ENCODE measurements at regions not wholly inside any gene's neighbourhood (a gene's known extent, or its start where the extent isn't known, plus 50 kb on each side); places are given as distances from the start of the nearest gene placed in this dataset.

DNA sequence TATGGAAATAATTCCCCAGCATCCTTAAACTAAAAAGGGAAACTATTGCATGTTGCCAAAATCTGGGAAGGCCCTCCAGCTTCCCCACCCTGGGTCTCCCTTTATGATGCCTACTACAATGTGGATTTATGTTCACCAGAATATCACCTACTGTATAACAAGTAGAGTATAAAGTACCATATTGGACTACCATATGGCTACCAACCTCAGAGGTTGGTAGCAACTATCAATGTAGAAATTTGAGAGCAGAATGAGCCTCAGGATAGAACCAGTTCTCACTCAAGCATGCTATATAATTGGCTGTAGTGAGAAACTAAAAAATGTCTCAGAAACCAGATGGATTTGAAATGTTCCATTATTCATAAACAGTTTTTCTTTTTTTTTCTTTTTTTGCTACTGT is 918.4 kb downstream of the MCTP2 start:
- TF ChIP-seq, protein P1, sequence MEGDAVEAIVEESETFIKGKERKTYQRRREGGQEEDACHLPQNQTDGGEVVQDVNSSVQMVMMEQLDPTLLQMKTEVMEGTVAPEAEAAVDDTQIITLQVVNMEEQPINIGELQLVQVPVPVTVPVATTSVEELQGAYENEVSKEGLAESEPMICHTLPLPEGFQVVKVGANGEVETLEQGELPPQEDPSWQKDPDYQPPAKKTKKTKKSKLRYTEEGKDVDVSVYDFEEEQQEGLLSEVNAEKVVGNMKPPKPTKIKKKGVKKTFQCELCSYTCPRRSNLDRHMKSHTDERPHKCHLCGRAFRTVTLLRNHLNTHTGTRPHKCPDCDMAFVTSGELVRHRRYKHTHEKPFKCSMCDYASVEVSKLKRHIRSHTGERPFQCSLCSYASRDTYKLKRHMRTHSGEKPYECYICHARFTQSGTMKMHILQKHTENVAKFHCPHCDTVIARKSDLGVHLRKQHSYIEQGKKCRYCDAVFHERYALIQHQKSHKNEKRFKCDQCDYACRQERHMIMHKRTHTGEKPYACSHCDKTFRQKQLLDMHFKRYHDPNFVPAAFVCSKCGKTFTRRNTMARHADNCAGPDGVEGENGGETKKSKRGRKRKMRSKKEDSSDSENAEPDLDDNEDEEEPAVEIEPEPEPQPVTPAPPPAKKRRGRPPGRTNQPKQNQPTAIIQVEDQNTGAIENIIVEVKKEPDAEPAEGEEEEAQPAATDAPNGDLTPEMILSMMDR (IDR thresholded peaks at IDR 0.05; ENCODE audit: borderline replicate concordance, extremely low read depth, low read length, poor library complexity, severe bottlenecking): no peak
- TF ChIP-seq EZH2 (IDR thresholded peaks at IDR 0.05; ENCODE audit: borderline replicate concordance, low read depth, low read length, severe bottlenecking): no peak
